Stimulated activated naive CD8-positive, alpha-beta T cell treated with anti-CD3 and anti-CD28 coated beads, Interleukin-15, amount 100 ng/mL, for 72 hours (primary cell): ENCODE measurements at regions not wholly inside any gene's neighbourhood (a gene's known extent, or its start where the extent isn't known, plus 50 kb on each side); places are given as distances from the start of the nearest gene placed in this dataset.
"Not testable (repeated sequence)": the region's sequence is repeated elsewhere in the genome, so short reads cannot be mapped to it uniquely, and the experiment has no call there.

ENCODE experiments used
- ATAC-seq: fragments of 150-1000 bp; cut with Tn5 transposase; 2 replicates; pipeline ENCODE4 v1.10.0; 2021; ENCODE audit warnings: mild to moderate bottlenecking, moderate library complexity
- DNase-seq, 2 donors: peaks; one replicate each; pipeline ENCODE4 v3.0.0; 2021 to 2022
- H3K27ac Mint-ChIP-seq, 2 donors: one replicate each; pipeline ENCODE4 v1.8.0; 2022; ENCODE audit warnings: mild to moderate bottlenecking in 2 of 2, mixed read lengths in 2 of 2, moderate library complexity in 2 of 2
- H3K27me3 Mint-ChIP-seq: one replicate; pipeline ENCODE4 v1.8.0; 2022; ENCODE audit warnings: mixed read lengths
- H3K4me1 Mint-ChIP-seq: one replicate; pipeline ENCODE4 v1.8.0; 2022; ENCODE audit warnings: mild to moderate bottlenecking, mixed read lengths
- H3K4me3 Mint-ChIP-seq, 2 donors: one replicate each; pipeline ENCODE4 v1.8.0; 2022; ENCODE audit warnings: mild to moderate bottlenecking in 2 of 2, mixed read lengths in 2 of 2, moderate library complexity in 1 of 2
- H3K9me3 Mint-ChIP-seq, 2 donors: one replicate each; pipeline ENCODE4 v1.8.0; 2022; ENCODE audit warnings: mixed read lengths in 2 of 2

GRCh38 chr10:33914746-33915145, 580.3 kb upstream of the NRP1 start:
- H3K27me3 Mint-ChIP-seq: peaks cover 8% of the 10 kb centered on the region
- no peak overlapping the region for H3K4me3 Mint-ChIP-seq
- ATAC-seq (no peak), DNase-seq (no peak)
- no peak overlapping the region for H3K27ac Mint-ChIP-seq
- no peaks in the 10 kb centered on the region for H3K4me1 Mint-ChIP-seq
- no peaks in the 10 kb centered on the region for H3K9me3 Mint-ChIP-seq

DNA sequence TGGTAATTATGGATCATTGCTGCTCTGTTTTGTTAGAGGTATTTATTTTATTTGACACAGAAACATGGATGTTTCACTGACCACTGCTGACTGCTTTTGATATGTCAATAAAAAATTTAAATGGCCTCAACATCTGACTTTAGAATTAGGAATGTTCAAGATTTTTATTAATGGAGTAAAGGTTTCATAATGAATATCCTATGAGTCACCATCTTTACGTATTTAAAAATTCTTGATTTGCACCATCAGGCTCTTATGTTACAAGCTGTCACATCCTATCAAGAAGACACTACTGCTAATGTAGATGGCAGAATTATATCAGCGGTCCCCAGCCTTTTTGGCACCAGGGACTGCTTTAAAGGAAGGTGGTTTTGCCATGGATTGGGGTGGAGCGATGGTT, 578.7 kb upstream of the NRP1 start:
- no peak overlapping the region for H3K4me3 Mint-ChIP-seq
- H3K9me3 Mint-ChIP-seq: no peaks in the 10 kb centered on the region
- H3K4me1 Mint-ChIP-seq: no peaks in the 10 kb centered on the region
- ATAC-seq (no peak), DNase-seq (no peak)
- no peak overlapping the region for H3K27ac Mint-ChIP-seq
- peaks cover 16% of the 10 kb centered on the region for H3K27me3 Mint-ChIP-seq

DNA sequence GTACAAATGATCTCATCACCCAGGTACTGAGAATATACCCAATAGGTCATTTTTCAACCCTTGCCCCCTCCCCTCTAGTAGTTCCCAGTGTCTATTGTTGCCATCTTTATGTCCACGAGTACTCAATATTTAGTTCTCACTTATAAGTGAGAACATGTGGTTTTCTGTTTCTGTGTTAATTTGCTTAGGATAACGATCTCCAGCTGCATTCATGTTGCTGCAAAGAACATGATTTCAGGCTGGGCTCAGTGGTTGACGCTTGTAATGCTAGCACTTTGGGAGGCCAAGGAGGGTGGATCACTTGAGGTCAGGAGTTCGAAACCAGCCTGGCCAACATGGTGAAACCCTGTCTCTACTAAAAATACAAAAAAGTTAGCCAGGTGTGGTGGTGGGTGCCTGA, 575.0 kb upstream of the NRP1 start:
- ATAC-seq, H3K27ac Mint-ChIP-seq, DNase-seq, H3K4me3 Mint-ChIP-seq, H3K9me3 Mint-ChIP-seq, H3K4me1 Mint-ChIP-seq: not testable (repeated sequence)
- H3K27me3 Mint-ChIP-seq: peaks cover 16% of the 10 kb centered on the region

DNA sequence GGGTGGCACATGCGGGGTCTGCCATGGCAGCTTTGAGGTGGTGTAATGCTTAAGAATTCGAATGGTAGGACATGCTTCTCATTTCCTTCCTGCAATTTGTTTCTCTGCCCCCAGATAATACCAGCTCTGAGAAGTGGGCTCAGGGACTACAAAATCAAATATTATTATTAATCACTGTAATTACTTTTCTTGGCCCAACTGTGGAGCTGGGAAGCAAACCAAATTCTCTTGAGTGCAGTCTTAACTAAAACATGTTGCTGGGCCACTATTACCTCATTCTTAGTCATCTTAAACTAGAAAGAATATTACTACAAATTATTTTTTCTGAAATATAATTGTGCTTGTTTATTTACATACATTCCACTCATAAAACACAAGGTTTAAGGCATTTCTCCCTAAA, 566.7 kb upstream of the NRP1 start:
- no peaks in the 10 kb centered on the region for H3K4me1 Mint-ChIP-seq
- no peak for DNase-seq
- no peak for ATAC-seq
- H3K27me3 Mint-ChIP-seq: peaks cover 14% of the 10 kb centered on the region
- H3K4me3 Mint-ChIP-seq: no peak overlapping the region
- H3K9me3 Mint-ChIP-seq: no peaks in the 10 kb centered on the region
- no peak overlapping the region for H3K27ac Mint-ChIP-seq

GRCh38 chr10:33900596-33900995, 566.1 kb upstream of the NRP1 start:
- Mint-ChIP-seq H3K4me3 (no peak overlapping the region), H3K27ac (no peak overlapping the region), H3K4me1 (no peaks in the 10 kb centered on the region), H3K27me3 (peaks cover 16% of the 10 kb centered on the region), H3K9me3 (no peaks in the 10 kb centered on the region)
- DNase-seq (no peak), ATAC-seq (no peak)

DNA sequence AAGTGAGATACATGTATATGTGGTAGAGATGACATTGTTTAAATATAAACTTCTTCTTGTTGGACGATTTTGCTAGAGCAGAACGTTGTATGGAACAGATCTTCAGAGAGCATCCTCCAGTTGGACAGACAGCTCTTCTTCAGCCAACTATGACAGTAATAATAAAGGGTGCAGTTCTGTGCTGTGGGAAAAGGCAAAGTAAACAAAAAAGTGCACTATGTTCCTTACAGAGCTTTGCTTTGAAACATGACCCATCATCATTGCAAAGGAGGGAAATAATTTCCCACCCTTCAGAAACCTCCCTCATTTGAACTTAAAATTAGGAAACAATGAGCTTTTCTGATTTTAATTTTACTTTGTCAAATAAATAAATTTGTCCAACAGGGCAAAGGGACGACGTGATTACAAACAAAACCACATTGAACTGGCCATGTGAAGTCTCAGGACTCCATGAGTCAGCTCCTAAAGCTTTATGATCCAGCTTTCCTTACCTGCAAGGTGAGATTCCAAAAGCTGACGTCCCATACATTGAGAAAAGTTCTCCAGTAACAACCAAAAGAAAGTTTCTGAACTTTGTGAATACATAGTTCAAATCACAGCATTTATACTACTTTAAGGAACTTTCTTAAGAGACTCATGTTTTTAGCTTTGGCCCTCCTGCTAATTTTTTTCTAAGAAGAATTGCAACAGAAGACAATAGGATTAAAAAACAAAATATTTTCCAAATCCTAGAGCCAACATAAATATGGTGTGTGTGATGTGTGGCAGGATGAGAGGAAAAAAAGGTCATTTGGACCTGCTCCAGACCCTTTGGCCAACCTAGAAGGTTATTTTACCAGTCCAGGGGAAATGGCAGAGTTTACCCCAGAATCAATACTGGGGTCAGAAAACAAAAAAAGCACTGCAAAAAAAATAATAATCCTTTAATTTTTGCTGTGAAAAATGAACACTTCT, 565.4 kb upstream of the NRP1 start:
- no peak for DNase-seq
- Mint-ChIP-seq H3K27me3 (peaks cover 16% of the 10 kb centered on the region), H3K4me3 (no peak overlapping the region), H3K4me1 (no peaks in the 10 kb centered on the region), H3K9me3 (no peaks in the 10 kb centered on the region), H3K27ac (no peak overlapping the region)
- no peak for ATAC-seq

DNA sequence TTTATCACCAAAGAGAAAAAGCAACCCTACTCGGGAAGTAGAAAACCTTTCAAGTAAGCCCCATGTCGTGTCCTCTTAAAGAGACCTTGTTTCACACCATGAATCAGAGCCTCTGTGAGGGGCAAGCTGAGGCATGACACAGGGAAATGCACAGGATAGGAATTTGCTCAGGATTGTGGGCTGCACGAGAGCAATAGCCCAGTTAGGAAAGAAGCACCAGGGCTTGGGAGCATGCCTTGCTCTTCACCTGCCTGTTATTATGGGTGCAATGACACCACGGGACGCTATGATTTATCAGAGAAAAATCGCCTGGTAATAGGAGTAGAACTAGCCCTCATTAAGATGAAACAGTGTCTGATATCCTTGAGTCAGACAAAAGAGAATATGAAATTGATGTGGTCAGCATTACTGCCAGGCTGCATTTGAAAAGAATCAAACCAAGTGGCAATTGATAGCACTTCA, 562.9 kb upstream of the NRP1 start:
- Mint-ChIP-seq H3K9me3 (no peaks in the 10 kb centered on the region), H3K4me1 (no peaks in the 10 kb centered on the region), H3K27ac (no peak overlapping the region), H3K4me3 (no peak overlapping the region), H3K27me3 (peaks cover 16% of the 10 kb centered on the region)
- no peak for ATAC-seq
- no peak for DNase-seq

- ATAC-seq (no peak), DNase-seq (no peak)
- Mint-ChIP-seq H3K9me3 (no peaks in the 10 kb centered on the region), H3K4me1 (no peaks in the 10 kb centered on the region), H3K4me3 (no peak overlapping the region), H3K27me3 (peaks cover 16% of the 10 kb centered on the region), H3K27ac (no peak overlapping the region)
Measured at GRCh38 chr10:33893506-33893905, 559.0 kb upstream of the NRP1 start.

DNA sequence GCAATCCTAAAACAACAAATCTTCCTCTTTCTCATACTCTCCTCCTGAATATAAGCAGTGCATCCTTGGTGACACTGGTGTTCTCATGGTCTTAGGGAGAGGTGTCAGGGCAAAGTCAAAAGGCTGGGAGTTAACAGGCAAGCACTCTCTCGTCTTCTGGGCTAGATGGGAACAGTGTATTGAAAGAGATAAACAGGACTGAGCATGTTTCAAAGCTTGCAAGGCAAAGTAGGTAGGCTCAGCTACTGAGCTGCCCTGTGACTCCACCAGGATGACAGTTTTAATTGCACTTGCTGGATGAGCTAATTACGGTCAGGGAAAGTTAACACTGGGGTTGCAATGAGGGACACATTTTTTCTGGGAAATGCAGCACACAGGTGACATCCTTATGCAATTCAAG, 554.9 kb upstream of the NRP1 start:
- no peaks in the 10 kb centered on the region for H3K27me3 Mint-ChIP-seq
- no peak for ATAC-seq
- no peaks in the 10 kb centered on the region for H3K9me3 Mint-ChIP-seq
- no peak overlapping the region for H3K27ac Mint-ChIP-seq
- H3K4me1 Mint-ChIP-seq: no peaks in the 10 kb centered on the region
- H3K4me3 Mint-ChIP-seq: no peak overlapping the region
- no peak for DNase-seq

- no peaks in the 10 kb centered on the region for H3K4me1 Mint-ChIP-seq
- no peak for ATAC-seq
Measured at GRCh38 chr10:33887188-33887587, 552.7 kb upstream of the NRP1 start.

DNA sequence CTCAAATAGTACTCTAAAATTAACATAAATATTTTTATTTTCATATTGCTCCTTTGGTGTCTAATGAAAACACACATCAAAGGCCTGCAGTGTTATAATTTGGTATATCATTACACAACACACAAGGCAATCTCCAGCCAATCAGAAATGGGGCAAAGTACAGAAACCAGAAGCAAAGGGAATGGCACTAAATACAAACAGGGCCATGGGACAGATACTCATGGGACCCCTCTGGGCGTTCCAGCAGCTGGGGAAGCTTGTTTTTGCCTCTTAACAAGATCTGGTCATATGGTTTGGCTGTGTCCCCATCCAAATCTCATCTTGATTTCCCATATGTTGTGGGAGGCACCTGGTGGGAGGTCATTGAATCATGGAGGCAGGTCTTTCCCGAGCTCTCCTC, 551.8 kb upstream of the NRP1 start:
- no peaks in the 10 kb centered on the region for H3K27me3 Mint-ChIP-seq
- ATAC-seq (no peak), DNase-seq (no peak)
- no peak overlapping the region for H3K4me3 Mint-ChIP-seq
- H3K27ac Mint-ChIP-seq: no peak overlapping the region
- H3K4me1 Mint-ChIP-seq: no peaks in the 10 kb centered on the region
- H3K9me3 Mint-ChIP-seq: peaks cover 6 to 7% of the 10 kb centered on the region in 2 donors

More at GRCh38 chr10:33887188-33887587, 552.7 kb upstream of the NRP1 start:
- H3K9me3 Mint-ChIP-seq: no peaks in the 10 kb centered on the region
- H3K27me3 Mint-ChIP-seq: no peaks in the 10 kb centered on the region
- H3K27ac Mint-ChIP-seq: no peak overlapping the region
- no peak overlapping the region for H3K4me3 Mint-ChIP-seq
- DNase-seq: no peak

DNA sequence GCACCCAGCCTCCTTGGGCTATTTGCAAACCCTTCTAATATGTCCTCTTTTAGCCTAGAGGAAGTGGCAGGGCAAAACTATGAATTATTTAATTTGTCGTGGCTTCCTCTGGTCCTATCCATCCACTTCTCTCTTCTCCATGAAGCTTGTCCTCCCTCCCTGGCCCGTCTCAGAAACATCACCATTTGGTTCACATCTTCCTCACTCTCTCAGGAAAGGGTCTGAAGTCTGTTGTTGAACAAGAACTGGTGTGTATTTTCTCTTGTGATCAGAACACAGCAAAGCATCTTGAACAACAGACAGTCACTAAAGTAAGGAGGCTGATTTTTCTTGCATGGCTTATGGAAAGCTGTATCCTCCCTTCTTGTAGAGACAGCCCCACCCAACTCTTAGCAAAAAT, 550.1 kb upstream of the NRP1 start:
- no peaks in the 10 kb centered on the region for H3K27me3 Mint-ChIP-seq
- H3K9me3 Mint-ChIP-seq: peaks cover 10 to 14% of the 10 kb centered on the region in 2 donors
- no peaks in the 10 kb centered on the region for H3K4me1 Mint-ChIP-seq
- H3K4me3 Mint-ChIP-seq: no peak overlapping the region
- DNase-seq (no peak), ATAC-seq (no peak)
- no peak overlapping the region for H3K27ac Mint-ChIP-seq

- Mint-ChIP-seq H3K4me1 (no peaks in the 10 kb centered on the region), H3K27ac (no peak overlapping the region), H3K4me3 (no peak overlapping the region), H3K9me3 (peaks cover 10 to 14% of the 10 kb centered on the region in 2 donors), H3K27me3 (no peaks in the 10 kb centered on the region)
- ATAC-seq (no peak), DNase-seq (no peak)
Measured at GRCh38 chr10:33883881-33884280, 549.4 kb upstream of the NRP1 start.

GRCh38 chr10:33882996-33883395, 548.5 kb upstream of the NRP1 start:
- no peak overlapping the region for H3K4me3 Mint-ChIP-seq

DNA sequence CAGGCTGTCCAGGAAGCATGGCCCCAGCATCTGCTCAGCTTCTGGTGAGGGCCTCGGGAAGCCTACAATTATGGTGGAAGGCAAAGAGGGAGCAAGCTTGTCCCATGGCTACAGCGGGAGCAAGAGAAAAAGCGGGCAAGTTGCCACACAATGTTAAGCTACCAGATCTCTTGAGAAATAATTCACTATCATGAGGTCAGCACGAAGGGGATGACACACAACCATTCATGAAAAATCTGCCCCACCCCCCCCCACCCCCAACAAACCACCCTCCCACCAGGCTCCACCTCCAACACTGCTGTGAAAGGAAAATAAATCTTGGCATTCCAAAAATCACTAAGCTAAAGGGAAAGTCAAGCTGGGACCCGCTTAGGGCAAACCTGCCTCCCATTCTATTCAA, 545.8 kb upstream of the NRP1 start:
- no peak overlapping the region for H3K4me3 Mint-ChIP-seq
- no peaks in the 10 kb centered on the region for H3K27me3 Mint-ChIP-seq
- ATAC-seq (no peak), DNase-seq (no peak)
- H3K4me1 Mint-ChIP-seq: no peaks in the 10 kb centered on the region
- H3K27ac Mint-ChIP-seq: no peak overlapping the region
- H3K9me3 Mint-ChIP-seq: peaks cover 10 to 14% of the 10 kb centered on the region in 2 donors

More at GRCh38 chr10:33882996-33883395, 548.5 kb upstream of the NRP1 start:
- no peak for ATAC-seq
- Mint-ChIP-seq H3K27me3 (no peaks in the 10 kb centered on the region), H3K27ac (no peak overlapping the region), H3K4me1 (no peaks in the 10 kb centered on the region), H3K9me3 (peaks cover 10 to 14% of the 10 kb centered on the region in 2 donors)
- DNase-seq: no peak

GRCh38 chr10:33878238-33878786, 543.8 kb upstream of the NRP1 start:
- Mint-ChIP-seq H3K9me3 (peaks cover 10 to 14% of the 10 kb centered on the region in 2 donors), H3K27ac (no peak overlapping the region), H3K4me3 (no peak overlapping the region), H3K27me3 (no peaks in the 10 kb centered on the region), H3K4me1 (no peaks in the 10 kb centered on the region)
- ATAC-seq: no peak
- no peak for DNase-seq
